Stimulated activated CD4-positive, alpha-beta T cell treated with anti-CD3 and anti-CD28 coated beads, Interleukin-4, amount 100 ng/mL, for 48 hours (primary cell): ENCODE measurements at regions not wholly inside any gene's neighbourhood (a gene's known extent, or its start where the extent isn't known, plus 50 kb on each side); places are given as distances from the start of the nearest gene placed in this dataset.
"Not testable (repeated sequence)": the region's sequence is repeated elsewhere in the genome, so short reads cannot be mapped to it uniquely, and the experiment has no call there.

Experiments used
- DNase-seq, 2 donors: peaks; one replicate each; pipeline ENCODE4 v3.0.0-alpha.2; 2020; ENCODE audit warnings: low read depth in 2 of 2

- DNase-seq, result no peak
Observed at GRCh38 chr17:62322313-62322712, 58.0 kb upstream of the EFCAB3 start.

GRCh38 chr17:62321451-62321850, 58.9 kb upstream of the EFCAB3 start:
- no peak for DNase-seq

GRCh38 chr17:62319846-62320245, 60.5 kb upstream of the EFCAB3 start:
- no peak for DNase-seq

GRCh38 chr17:62309396-62309795, 71.0 kb upstream of the EFCAB3 start:
- no peak for DNase-seq

- DNase-seq, result no peak
Observed at GRCh38 chr17:62307196-62307595, 73.2 kb upstream of the EFCAB3 start.

- no peak for DNase-seq
Observed at GRCh38 chr17:62303476-62303875, 76.9 kb upstream of the EFCAB3 start.

- DNase-seq, result no peak
Observed at GRCh38 chr17:62300697-62301096, 79.7 kb upstream of the EFCAB3 start.

- not testable (repeated sequence) for DNase-seq
Observed at GRCh38 chr17:62275290-62275689, 105.1 kb upstream of the EFCAB3 start.

GRCh38 chr17:62268361-62268760, 112.0 kb upstream of the EFCAB3 start:
- DNase-seq, result not testable (repeated sequence)

GRCh38 chr17:62264974-62265373, 115.4 kb upstream of the EFCAB3 start:
- not testable (repeated sequence) for DNase-seq

- DNase-seq, result not testable (repeated sequence)
Observed at GRCh38 chr17:62255791-62256190, 124.6 kb upstream of the EFCAB3 start.

GRCh38 chr17:62242076-62242475, 138.3 kb upstream of the EFCAB3 start:
- not testable (repeated sequence) for DNase-seq

- DNase-seq, result not testable (repeated sequence)
Observed at GRCh38 chr17:62239569-62239968, 140.8 kb upstream of the EFCAB3 start.

- not testable (repeated sequence) for DNase-seq
Observed at GRCh38 chr17:62238551-62239338, 141.6 kb upstream of the EFCAB3 start.

- not testable (repeated sequence) for DNase-seq
Observed at GRCh38 chr17:62233822-62234481, 146.4 kb upstream of the EFCAB3 start.

GRCh38 chr17:62231293-62231692, 149.1 kb upstream of the EFCAB3 start:
- not testable (repeated sequence) for DNase-seq

GRCh38 chr17:62226610-62227240, 153.6 kb upstream of the EFCAB3 start:
- peak; percentile 3 for DNase-seq

GRCh38 chr17:62223585-62223984, 156.8 kb upstream of the EFCAB3 start:
- not testable (repeated sequence) for DNase-seq

GRCh38 chr17:62219221-62219899, 154.3 kb upstream of the MED13 start:
- no peak for DNase-seq

GRCh38 chr17:62216847-62217246, 151.8 kb upstream of the MED13 start:
- DNase-seq, result no peak

GRCh38 chr17:62215891-62216290, 150.8 kb upstream of the MED13 start:
- DNase-seq, result not testable (repeated sequence)

GRCh38 chr17:62206550-62206949, 141.5 kb upstream of the MED13 start:
- DNase-seq, result no peak
